ENCODE measurements at regions not wholly inside any gene's neighbourhood (a gene's known extent, or its start where the extent isn't known, plus 50 kb on each side); places are given as distances from the start of the nearest gene placed in this dataset.

- TF ChIP-seq ZNF391 (tag by site-specific recombination; IDR thresholded peaks at IDR 0.05; ENCODE audit: borderline replicate concordance, low read depth) (no peak), ZNF404 (tag by site-specific recombination; IDR thresholded peaks at IDR 0.05) (no peak), REST (tag by site-specific recombination; IDR thresholded peaks at IDR 0.05) (no peak), ZNF664 (tag by site-specific recombination; IDR thresholded peaks at IDR 0.05) (no peak), ZNF175 (tag by site-specific recombination; IDR thresholded peaks at IDR 0.05) (no peak), ZNF510 (tag by site-specific recombination; IDR thresholded peaks at IDR 0.05; ENCODE audit: insufficient replicate concordance) (no peak), ZNF76 (tag by site-specific recombination; IDR thresholded peaks at IDR 0.05; ENCODE audit: borderline replicate concordance, low read depth) (no peak), KLF9 (tag by site-specific recombination; IDR thresholded peaks at IDR 0.05; ENCODE audit: low read depth) (no peak), HOXD13 (CRISPR knock-in tag; IDR thresholded peaks at IDR 0.05; ENCODE audit: borderline replicate concordance) (no peak), TCF7L2 (IDR thresholded peaks at IDR 0.05; ENCODE audit: borderline replicate concordance, low read depth, low read length) (no peak), ZNF585B (tag by site-specific recombination; IDR thresholded peaks at IDR 0.05) (no peak), ZBTB6 (tag by site-specific recombination; IDR thresholded peaks at IDR 0.05) (no peak)
- TF ChIP-seq, protein P1, sequence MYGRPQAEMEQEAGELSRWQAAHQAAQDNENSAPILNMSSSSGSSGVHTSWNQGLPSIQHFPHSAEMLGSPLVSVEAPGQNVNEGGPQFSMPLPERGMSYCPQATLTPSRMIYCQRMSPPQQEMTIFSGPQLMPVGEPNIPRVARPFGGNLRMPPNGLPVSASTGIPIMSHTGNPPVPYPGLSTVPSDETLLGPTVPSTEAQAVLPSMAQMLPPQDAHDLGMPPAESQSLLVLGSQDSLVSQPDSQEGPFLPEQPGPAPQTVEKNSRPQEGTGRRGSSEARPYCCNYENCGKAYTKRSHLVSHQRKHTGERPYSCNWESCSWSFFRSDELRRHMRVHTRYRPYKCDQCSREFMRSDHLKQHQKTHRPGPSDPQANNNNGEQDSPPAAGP (tag by site-specific recombination; IDR thresholded peaks at IDR 0.05) = no peak
- H3K4me1 ChIP-seq (ENCODE audit: control insufficient read depth, insufficient read depth, low read length) = peaks cover 3% of the 10 kb centered on the region
- H3K9me3 ChIP-seq (ENCODE audit: control insufficient read depth, insufficient read depth, low read depth, low read length) = no peaks in the 10 kb centered on the region
- H3K4me3 ChIP-seq (ENCODE audit: low read depth, low read length) = no peak overlapping the region
- ChIA-PET CTCF (no interaction called here), POLR2A (no interaction called here)
- no peaks in the 10 kb centered on the region for H3K36me3 ChIP-seq (ENCODE audit: control insufficient read depth in 2 of 2, insufficient read depth in 1 of 2, low read length in 2 of 2)
- H3K27ac ChIP-seq (ENCODE audit: extremely low read depth, low read depth, low read length) = no peak overlapping the region
Observed at GRCh38 chr4:10773656-10774055, 89.1 kb upstream of the CLNK start.

DNA sequence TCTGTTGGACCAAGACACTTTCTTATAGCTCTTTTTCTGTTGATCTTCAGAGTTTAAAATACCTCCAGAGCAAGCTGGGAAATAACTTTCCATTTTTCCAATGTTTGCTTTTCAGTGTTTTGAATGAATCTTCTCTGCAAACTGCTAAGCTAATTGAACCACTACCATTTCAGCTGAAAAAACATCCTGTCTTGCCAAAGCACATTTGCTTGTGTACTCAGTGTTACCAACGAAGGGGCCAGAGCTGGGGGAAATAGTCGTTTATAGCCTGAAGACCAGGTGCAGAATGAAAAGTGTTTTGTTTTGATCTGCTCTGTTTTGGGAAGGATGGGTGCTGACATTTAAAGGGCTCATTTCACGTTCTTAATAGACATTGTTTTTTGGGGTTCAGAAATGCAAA is 88.4 kb upstream of the CLNK start:
- Histone ChIP-seq H3K4me1 (ENCODE audit: control insufficient read depth, insufficient read depth, low read length) (peaks cover 3% of the 10 kb centered on the region), H3K27ac (ENCODE audit: extremely low read depth, low read depth, low read length) (no peak overlapping the region), H3K36me3 (ENCODE audit: control insufficient read depth in 2 of 2, insufficient read depth in 1 of 2, low read length in 2 of 2) (no peaks in the 10 kb centered on the region), H3K9me3 (ENCODE audit: control insufficient read depth, insufficient read depth, low read depth, low read length) (no peaks in the 10 kb centered on the region), H3K4me3 (ENCODE audit: low read depth, low read length) (no peak overlapping the region)
- POLR2A ChIA-PET = no interaction called here
- TF ChIP-seq PATZ1 (tag by site-specific recombination; IDR thresholded peaks at IDR 0.05) (no peak), ZFP3 (tag by site-specific recombination; IDR thresholded peaks at IDR 0.05; ENCODE audit: low read depth) (no peak), ZNF624 (tag by site-specific recombination; IDR thresholded peaks at IDR 0.05) (no peak)
- CTCF ChIA-PET = interaction anchor here (0.6 kb wide), 1 partner anchor 25 kb away, joined by 3 read pairs; no protein-coding TSS in a partner anchor
